ENCODE measurements at regions not wholly inside any gene's neighbourhood (a gene's known extent, or its start where the extent isn't known, plus 50 kb on each side); places are given as distances from the start of the nearest gene placed in this dataset.

DNA sequence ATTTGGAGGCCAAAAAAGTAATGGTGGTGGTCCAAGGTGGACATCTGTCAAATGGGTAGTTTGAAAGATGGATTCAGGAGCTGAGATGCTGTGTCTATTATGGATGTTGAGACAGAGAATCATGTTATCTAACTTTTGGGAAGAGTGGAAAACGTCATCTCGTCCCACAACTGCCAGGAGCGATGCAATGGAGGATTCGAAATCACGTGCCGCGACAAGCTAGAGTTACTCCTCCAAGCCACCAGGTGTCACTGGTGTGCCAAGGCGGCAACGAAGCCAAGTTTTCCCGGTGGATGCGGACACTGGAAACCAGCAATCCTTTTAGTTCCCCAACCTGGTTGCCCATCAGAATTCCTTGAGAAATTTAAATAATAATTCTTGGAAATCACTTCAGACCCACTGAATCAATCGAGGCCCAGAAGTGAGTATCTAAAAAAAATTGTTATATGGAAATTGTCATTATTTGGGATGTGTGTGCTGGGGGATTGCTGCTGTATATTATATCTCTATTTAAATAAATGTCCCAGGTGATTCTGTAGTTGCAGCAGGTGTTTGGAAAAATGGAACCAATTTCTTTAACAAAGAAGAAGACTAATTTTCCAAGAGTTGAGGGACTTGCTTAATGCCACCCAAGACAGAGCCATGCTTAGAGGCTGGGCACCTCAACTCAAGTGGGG lies 206.1 kb downstream of the HAPSTR1 start:
- Histone ChIP-seq H3K4me1 (ENCODE audit: control insufficient read depth in 5 of 5, insufficient read depth in 5 of 5, low read length in 5 of 5) (no peaks in the 10 kb centered on the region), H3K36me3 (ENCODE audit: control insufficient read depth in 4 of 4, insufficient read depth in 4 of 4, low read length in 4 of 4) (no peaks in the 10 kb centered on the region), H3K9me3 (ENCODE audit: control insufficient read depth in 4 of 4, insufficient read depth in 3 of 4, low read length in 3 of 4) (no peaks in the 10 kb centered on the region), H3K27me3 (ENCODE audit: control insufficient read depth in 3 of 3, insufficient read depth in 3 of 3, low read length in 2 of 3) (no peaks in the 10 kb centered on the region), H3K9ac (ENCODE audit: insufficient read depth in 1 of 2, low read length in 2 of 2) (no peak overlapping the region), H3K4me3 (no peak overlapping the region), H3K27ac (ENCODE audit: low read depth in 1 of 2, low read length in 1 of 2) (no peak overlapping the region)
- ATAC-seq (ENCODE audit: insufficient read depth, low FRiP score) = no peak
- DNase-seq = no peak
- TF ChIP-seq, protein P1, sequence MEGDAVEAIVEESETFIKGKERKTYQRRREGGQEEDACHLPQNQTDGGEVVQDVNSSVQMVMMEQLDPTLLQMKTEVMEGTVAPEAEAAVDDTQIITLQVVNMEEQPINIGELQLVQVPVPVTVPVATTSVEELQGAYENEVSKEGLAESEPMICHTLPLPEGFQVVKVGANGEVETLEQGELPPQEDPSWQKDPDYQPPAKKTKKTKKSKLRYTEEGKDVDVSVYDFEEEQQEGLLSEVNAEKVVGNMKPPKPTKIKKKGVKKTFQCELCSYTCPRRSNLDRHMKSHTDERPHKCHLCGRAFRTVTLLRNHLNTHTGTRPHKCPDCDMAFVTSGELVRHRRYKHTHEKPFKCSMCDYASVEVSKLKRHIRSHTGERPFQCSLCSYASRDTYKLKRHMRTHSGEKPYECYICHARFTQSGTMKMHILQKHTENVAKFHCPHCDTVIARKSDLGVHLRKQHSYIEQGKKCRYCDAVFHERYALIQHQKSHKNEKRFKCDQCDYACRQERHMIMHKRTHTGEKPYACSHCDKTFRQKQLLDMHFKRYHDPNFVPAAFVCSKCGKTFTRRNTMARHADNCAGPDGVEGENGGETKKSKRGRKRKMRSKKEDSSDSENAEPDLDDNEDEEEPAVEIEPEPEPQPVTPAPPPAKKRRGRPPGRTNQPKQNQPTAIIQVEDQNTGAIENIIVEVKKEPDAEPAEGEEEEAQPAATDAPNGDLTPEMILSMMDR (IDR thresholded peaks at IDR 0.05; ENCODE audit: control extremely low read depth, extremely low read depth) = peak; percentile 25
- 55 to 59% methylated on average over 12 of the region's 12 CpGs for WGBS, 2 donors

- Histone ChIP-seq H3K9me3 (ENCODE audit: control insufficient read depth in 4 of 4, insufficient read depth in 3 of 4, low read length in 3 of 4) (no peaks in the 10 kb centered on the region), H3K36me3 (ENCODE audit: control insufficient read depth in 4 of 4, insufficient read depth in 4 of 4, low read length in 4 of 4) (no peaks in the 10 kb centered on the region), H3K4me3 (no peak overlapping the region), H3K27ac (ENCODE audit: low read depth in 1 of 2, low read length in 1 of 2) (no peak overlapping the region), H3K4me1 (ENCODE audit: control insufficient read depth in 5 of 5, insufficient read depth in 5 of 5, low read length in 5 of 5) (no peaks in the 10 kb centered on the region), H3K27me3 (ENCODE audit: control insufficient read depth in 3 of 3, insufficient read depth in 3 of 3, low read length in 2 of 3) (no peaks in the 10 kb centered on the region), H3K9ac (ENCODE audit: insufficient read depth in 1 of 2, low read length in 2 of 2) (no peak overlapping the region)
- ATAC-seq (ENCODE audit: insufficient read depth, low FRiP score) (no peak), DNase-seq (no peak)
- TF ChIP-seq, protein P1 (IDR thresholded peaks at IDR 0.05; ENCODE audit: control extremely low read depth, extremely low read depth) = no peak
- 56 to 69% methylated on average over 4 of the region's 4 CpGs for WGBS, 2 donors
Measured at GRCh38 chr16:9300252-9300651, 208.8 kb downstream of the HAPSTR1 start.

- no peaks in the 10 kb centered on the region for H3K4me1 ChIP-seq (ENCODE audit: control insufficient read depth in 5 of 5, insufficient read depth in 5 of 5, low read length in 5 of 5)
- DNase-seq (no peak), ATAC-seq (ENCODE audit: insufficient read depth, low FRiP score) (no peak)
- H3K27me3 ChIP-seq (ENCODE audit: control insufficient read depth in 3 of 3, insufficient read depth in 3 of 3, low read length in 2 of 3) = no peaks in the 10 kb centered on the region
- no peak overlapping the region for H3K27ac ChIP-seq (ENCODE audit: low read depth in 1 of 2, low read length in 1 of 2)
- 63 to 66% methylated on average over 6 of the region's 6 CpGs for WGBS, 2 donors
- TF ChIP-seq, protein P1 (IDR thresholded peaks at IDR 0.05; ENCODE audit: control extremely low read depth, extremely low read depth) = no peak
- H3K4me3 ChIP-seq = no peak overlapping the region
- H3K36me3 ChIP-seq (ENCODE audit: control insufficient read depth in 4 of 4, insufficient read depth in 4 of 4, low read length in 4 of 4) = no peaks in the 10 kb centered on the region
- H3K9me3 ChIP-seq (ENCODE audit: control insufficient read depth in 4 of 4, insufficient read depth in 3 of 4, low read length in 3 of 4) = no peaks in the 10 kb centered on the region
- no peak overlapping the region for H3K9ac ChIP-seq (ENCODE audit: insufficient read depth in 1 of 2, low read length in 2 of 2)
Measured at GRCh38 chr16:9302072-9302471, 210.6 kb downstream of the HAPSTR1 start.

DNA sequence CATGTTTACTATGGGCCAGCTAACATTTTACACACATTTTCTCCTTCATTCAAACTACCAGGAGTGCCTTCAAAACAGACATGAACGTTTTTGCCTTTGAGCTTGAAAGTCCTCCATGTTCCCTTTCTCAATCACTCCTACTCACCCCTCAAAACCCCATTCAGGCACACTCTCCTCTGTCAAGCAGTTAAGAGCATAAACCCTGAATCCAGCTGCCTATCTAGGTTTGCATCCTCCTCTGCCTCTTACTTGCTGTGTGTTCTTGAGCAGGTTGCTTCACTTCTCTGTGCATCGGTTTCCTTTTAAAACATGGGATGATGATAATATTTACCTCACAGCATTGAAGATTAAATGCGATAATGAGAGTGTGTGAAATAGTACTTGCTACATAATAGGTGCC lies 215.3 kb downstream of the HAPSTR1 start:
- no peak overlapping the region for H3K9ac ChIP-seq (ENCODE audit: insufficient read depth in 1 of 2, low read length in 2 of 2)
- DNase-seq (no peak), ATAC-seq (ENCODE audit: insufficient read depth, low FRiP score) (no peak)
- 80 to 85% methylated on average over 3 of the region's 3 CpGs for WGBS, 2 donors
- no peaks in the 10 kb centered on the region for H3K36me3 ChIP-seq (ENCODE audit: control insufficient read depth in 4 of 4, insufficient read depth in 4 of 4, low read length in 4 of 4)
- no peaks in the 10 kb centered on the region for H3K9me3 ChIP-seq (ENCODE audit: control insufficient read depth in 4 of 4, insufficient read depth in 3 of 4, low read length in 3 of 4)
- no peak overlapping the region for H3K4me3 ChIP-seq
- H3K27ac ChIP-seq (ENCODE audit: low read depth in 1 of 2, low read length in 1 of 2) = no peak overlapping the region
- peaks cover 0 to 8% (median 0%) of the 10 kb centered on the region in 5 donors for H3K4me1 ChIP-seq (ENCODE audit: control insufficient read depth in 5 of 5, insufficient read depth in 5 of 5, low read length in 5 of 5)
- no peaks in the 10 kb centered on the region for H3K27me3 ChIP-seq (ENCODE audit: control insufficient read depth in 3 of 3, insufficient read depth in 3 of 3, low read length in 2 of 3)
- TF ChIP-seq, protein P1 (IDR thresholded peaks at IDR 0.05; ENCODE audit: control extremely low read depth, extremely low read depth) = no peak
